ENCODE measurements at regions not wholly inside any gene's neighbourhood (a gene's known extent, or its start where the extent isn't known, plus 50 kb on each side); places are given as distances from the start of the nearest gene placed in this dataset.

- Mint-ChIP-seq H3K4me1 (peaks cover 7 to 8% of the 10 kb centered on the region in 2 experiments), H3K27ac (no peak overlapping the region), H3K36me3 (ENCODE audit: insufficient read depth in 1 of 3, low read depth in 3 of 3) (no peaks in the 10 kb centered on the region), H3K4me3 (no peak overlapping the region), H3K9me3 (no peaks in the 10 kb centered on the region), H3K27me3 (ENCODE audit: low read depth) (no peaks in the 10 kb centered on the region)
- no peak overlapping the region for H2BK15ac ChIP-seq (ENCODE audit: low read depth, low read length)
- no peak overlapping the region for H2AFZ ChIP-seq (ENCODE audit: low read length)
- H2BK5ac ChIP-seq (ENCODE audit: insufficient read length, low read length): no peak overlapping the region
- no peak overlapping the region for H2BK20ac ChIP-seq (ENCODE audit: low read depth, low read length, poor library complexity, severe bottlenecking)
- TF ChIP-seq, protein P1, sequence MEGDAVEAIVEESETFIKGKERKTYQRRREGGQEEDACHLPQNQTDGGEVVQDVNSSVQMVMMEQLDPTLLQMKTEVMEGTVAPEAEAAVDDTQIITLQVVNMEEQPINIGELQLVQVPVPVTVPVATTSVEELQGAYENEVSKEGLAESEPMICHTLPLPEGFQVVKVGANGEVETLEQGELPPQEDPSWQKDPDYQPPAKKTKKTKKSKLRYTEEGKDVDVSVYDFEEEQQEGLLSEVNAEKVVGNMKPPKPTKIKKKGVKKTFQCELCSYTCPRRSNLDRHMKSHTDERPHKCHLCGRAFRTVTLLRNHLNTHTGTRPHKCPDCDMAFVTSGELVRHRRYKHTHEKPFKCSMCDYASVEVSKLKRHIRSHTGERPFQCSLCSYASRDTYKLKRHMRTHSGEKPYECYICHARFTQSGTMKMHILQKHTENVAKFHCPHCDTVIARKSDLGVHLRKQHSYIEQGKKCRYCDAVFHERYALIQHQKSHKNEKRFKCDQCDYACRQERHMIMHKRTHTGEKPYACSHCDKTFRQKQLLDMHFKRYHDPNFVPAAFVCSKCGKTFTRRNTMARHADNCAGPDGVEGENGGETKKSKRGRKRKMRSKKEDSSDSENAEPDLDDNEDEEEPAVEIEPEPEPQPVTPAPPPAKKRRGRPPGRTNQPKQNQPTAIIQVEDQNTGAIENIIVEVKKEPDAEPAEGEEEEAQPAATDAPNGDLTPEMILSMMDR (conservative IDR thresholded peaks at IDR 0.05): no peak
- no peak for DNase-seq
- H3K23ac ChIP-seq (ENCODE audit: insufficient read length, low read depth, low read length): no peak overlapping the region
- no peak overlapping the region for H3K4ac ChIP-seq (ENCODE audit: low read depth, low read length)
- H3K9me3 ChIP-seq (ENCODE audit: control insufficient read depth, low read depth, low read length): no peaks in the 10 kb centered on the region
- no peak overlapping the region for H3K9ac ChIP-seq (ENCODE audit: extremely low read depth, insufficient read length, low read length)
- H3K23me2 ChIP-seq (ENCODE audit: insufficient read length, low read depth, low read length, poor library complexity, severe bottlenecking): no peaks in the 10 kb centered on the region
- H3K79me1 ChIP-seq (ENCODE audit: insufficient read depth, low read depth, low read length, poor library complexity, severe bottlenecking): no peaks in the 10 kb centered on the region
- no peak overlapping the region for H3K18ac ChIP-seq (ENCODE audit: insufficient read length, low read depth, low read length)
- no peak overlapping the region for H3K14ac ChIP-seq (ENCODE audit: insufficient read depth, low read length)
- H3K56ac ChIP-seq (ENCODE audit: insufficient read length, low read depth, low read length): no peak overlapping the region
- 0 out of 2 replicates have a peak, but pooled peaks cover 3% of the 10 kb centered on the region for H3K4me1 ChIP-seq (ENCODE audit: insufficient read depth, low read length)
- H3T11ph ChIP-seq (ENCODE audit: low read length): no peak overlapping the region
- no CpG with 5 or more reads among the region's 3 CpGs for WGBS (ENCODE audit: extremely low coverage, insufficient read length, low lambda C conversion rate)
- H2BK12ac ChIP-seq (ENCODE audit: insufficient read length, low read depth, low read length): no peak overlapping the region
- H4K5ac ChIP-seq (ENCODE audit: insufficient read length, low read depth, low read length): no peak overlapping the region
- H4K91ac ChIP-seq (ENCODE audit: insufficient read length, low read depth, low read length): no peak overlapping the region
- H3K79me2 ChIP-seq (ENCODE audit: insufficient read depth, low read length): no peaks in the 10 kb centered on the region
- H2BK120ac ChIP-seq (ENCODE audit: low read depth, low read length, poor library complexity, severe bottlenecking): no peak overlapping the region
- H3K27me3 ChIP-seq (ENCODE audit: insufficient read depth, low read length): no peaks in the 10 kb centered on the region
- H3K27ac ChIP-seq (ENCODE audit: insufficient read length, low read depth, low read length): no peak overlapping the region
- no peaks in the 10 kb centered on the region for H4K20me1 ChIP-seq (ENCODE audit: control insufficient read depth, insufficient read depth, insufficient read length)
- no peak overlapping the region for H3K4me2 ChIP-seq (ENCODE audit: insufficient read depth, insufficient read length, low read length)
- no peak overlapping the region for H4K8ac ChIP-seq (replicated peaks; ENCODE audit: insufficient read length, low read depth, low read length)
- H2AK5ac ChIP-seq (ENCODE audit: insufficient read length, low read length): no peak overlapping the region
Observed at GRCh38 chr13:58472483-58472882, 840.9 kb downstream of the PCDH17 start.
